Thyroid gland (tissue), 4 donors: ENCODE measurements at regions not wholly inside any gene's neighbourhood (a gene's known extent, or its start where the extent isn't known, plus 50 kb on each side); places are given as distances from the start of the nearest gene placed in this dataset.

ENCODE experiments used
- DNase-seq, 2 donors: peaks; one replicate each; pipeline ENCODE4 v3.0.0-alpha.2; 2019
- H3K27ac ChIP-seq, 3 donors: fragments of 200-600 bp; sonication (generic); 1 replicate in 2 of 3; 2 replicates in 1 of 3; pipeline ENCODE4 v1.5.1; 2016 to 2019; ENCODE audit warnings: mild to moderate bottlenecking in 1 of 3, moderate library complexity in 1 of 3
- H3K27me3 ChIP-seq: fragments of 200-600 bp; sonication (generic); one replicate; pipeline ENCODE4 v1.5.1; 2019
- H3K36me3 ChIP-seq, 2 donors: fragments of 200-600 bp; sonication (generic); one replicate each; pipeline ENCODE4 v1.5.1; 2016 to 2019
- H3K4me1 ChIP-seq, 2 donors: fragments of 200-600 bp; sonication (generic); one replicate each; pipeline ENCODE4 v1.5.1; 2017 to 2019
- H3K4me3 ChIP-seq, 3 donors: fragments of 200-600 bp; sonication (generic); replicated peaks in 1 of 3; 1 replicate in 2 of 3; 2 replicates in 1 of 3; pipeline ENCODE4 v1.5.1; 2016; ENCODE audit warnings: mild to moderate bottlenecking in 1 of 3
- H3K9me3 ChIP-seq: fragments of 200-600 bp; sonication (generic); one replicate; pipeline ENCODE4 v1.5.1; 2017
- POLR2A ChIP-seq, 2 donors: fragments of 450-650 bp; IDR thresholded peaks; one replicate each; pipeline ENCODE4 v1.6.1; 2017; ENCODE audit warnings: antibody characterized with exemption in 2 of 2, mild to moderate bottlenecking in 2 of 2, moderate library complexity in 1 of 2
- WGBS, 2 donors: methylation state at CpG; one replicate each; pipeline ENCODE4 v1.1.5; 2017; 5-methylcytosine and 5-hydroxymethylcytosine counted together
- intact Hi-C: fragments of 100-400 bp; cut with DNase I; formaldehyde crosslinking; loops from one replicate; pipeline ENCODE4 v1.15.1; 2023
- TF ChIP-seq, protein P1 (sequence below), 6 experiments: fragments of 200-600 bp in 3 of 6; fragments of 450-650 bp in 3 of 6; sonication (generic) in 3 of 6; IDR thresholded peaks; one replicate each; pipeline ENCODE4 v1.5.1; 2016 to 2019; ENCODE audit warnings: antibody characterized with exemption in 6 of 6, mild to moderate bottlenecking in 2 of 6, inconsistent platforms in 1 of 6, moderate library complexity in 1 of 6

DNA sequence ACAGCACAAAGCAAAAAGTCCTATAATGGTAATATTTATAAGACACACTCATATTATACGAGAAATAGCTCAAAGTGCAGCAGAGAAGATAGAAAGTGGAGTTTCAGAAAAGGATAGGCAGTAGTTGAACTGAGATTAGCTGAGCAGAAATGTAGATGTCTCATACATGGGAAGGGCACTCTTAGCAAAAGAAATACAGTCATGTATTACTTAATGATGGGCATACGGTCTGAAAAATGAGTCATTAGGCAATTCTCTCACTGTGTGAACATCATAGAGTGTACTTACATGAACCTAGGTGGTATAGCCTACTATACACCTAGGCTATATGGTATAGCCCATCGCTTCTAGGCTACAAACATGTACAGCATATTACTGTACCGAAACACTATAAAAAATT, 671.3 kb downstream of the RPS29 start:
- Histone ChIP-seq H3K4me3 (no peak overlapping the region), H3K27ac (no peak overlapping the region), H3K4me1 (peaks cover 4 to 7% of the 10 kb centered on the region in 2 donors), H3K27me3 (no peaks in the 10 kb centered on the region), H3K9me3 (no peaks in the 10 kb centered on the region), H3K36me3 (no peaks in the 10 kb centered on the region)
- 88 to 89% methylated on average over 4 of the region's 4 CpGs for WGBS, 2 donors
- intact Hi-C loops: no loop called here
- DNase-seq: no peak
- TF ChIP-seq, protein P1, sequence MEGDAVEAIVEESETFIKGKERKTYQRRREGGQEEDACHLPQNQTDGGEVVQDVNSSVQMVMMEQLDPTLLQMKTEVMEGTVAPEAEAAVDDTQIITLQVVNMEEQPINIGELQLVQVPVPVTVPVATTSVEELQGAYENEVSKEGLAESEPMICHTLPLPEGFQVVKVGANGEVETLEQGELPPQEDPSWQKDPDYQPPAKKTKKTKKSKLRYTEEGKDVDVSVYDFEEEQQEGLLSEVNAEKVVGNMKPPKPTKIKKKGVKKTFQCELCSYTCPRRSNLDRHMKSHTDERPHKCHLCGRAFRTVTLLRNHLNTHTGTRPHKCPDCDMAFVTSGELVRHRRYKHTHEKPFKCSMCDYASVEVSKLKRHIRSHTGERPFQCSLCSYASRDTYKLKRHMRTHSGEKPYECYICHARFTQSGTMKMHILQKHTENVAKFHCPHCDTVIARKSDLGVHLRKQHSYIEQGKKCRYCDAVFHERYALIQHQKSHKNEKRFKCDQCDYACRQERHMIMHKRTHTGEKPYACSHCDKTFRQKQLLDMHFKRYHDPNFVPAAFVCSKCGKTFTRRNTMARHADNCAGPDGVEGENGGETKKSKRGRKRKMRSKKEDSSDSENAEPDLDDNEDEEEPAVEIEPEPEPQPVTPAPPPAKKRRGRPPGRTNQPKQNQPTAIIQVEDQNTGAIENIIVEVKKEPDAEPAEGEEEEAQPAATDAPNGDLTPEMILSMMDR (IDR thresholded peaks at IDR 0.05): no peak
- TF ChIP-seq POLR2A (IDR thresholded peaks at IDR 0.05): no peak

DNA sequence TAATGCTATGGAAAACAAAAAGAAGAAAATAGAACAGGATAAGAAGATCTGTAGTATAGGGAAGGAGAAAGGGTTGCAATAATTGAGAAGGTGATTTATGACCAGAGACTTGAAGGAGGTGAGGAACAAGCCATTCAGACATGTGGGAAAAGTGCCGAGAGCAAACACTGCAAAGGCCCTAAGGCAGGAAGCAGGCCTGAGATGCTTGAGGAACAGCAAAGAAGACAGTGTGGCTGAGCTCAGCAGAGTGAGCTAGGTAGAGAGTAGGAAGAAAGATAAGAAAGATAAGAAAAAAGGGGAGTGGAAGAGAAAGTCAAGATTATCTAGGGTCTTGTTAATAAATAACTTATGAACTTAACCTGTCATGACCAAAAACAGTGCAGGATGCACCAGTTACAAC, 671.8 kb downstream of the RPS29 start:
- Histone ChIP-seq H3K36me3 (no peaks in the 10 kb centered on the region), H3K4me3 (no peak overlapping the region), H3K4me1 (peaks cover 4 to 7% of the 10 kb centered on the region in 2 donors), H3K9me3 (no peaks in the 10 kb centered on the region), H3K27me3 (no peaks in the 10 kb centered on the region), H3K27ac (no peak overlapping the region)
- intact Hi-C loops: no loop called here
- no peak for DNase-seq
- TF ChIP-seq POLR2A (IDR thresholded peaks at IDR 0.05): no peak
- TF ChIP-seq, protein P1 (IDR thresholded peaks at IDR 0.05): no peak
- WGBS, 2 donors: 74 to 82% methylated on average over 1 of the region's 1 CpG

DNA sequence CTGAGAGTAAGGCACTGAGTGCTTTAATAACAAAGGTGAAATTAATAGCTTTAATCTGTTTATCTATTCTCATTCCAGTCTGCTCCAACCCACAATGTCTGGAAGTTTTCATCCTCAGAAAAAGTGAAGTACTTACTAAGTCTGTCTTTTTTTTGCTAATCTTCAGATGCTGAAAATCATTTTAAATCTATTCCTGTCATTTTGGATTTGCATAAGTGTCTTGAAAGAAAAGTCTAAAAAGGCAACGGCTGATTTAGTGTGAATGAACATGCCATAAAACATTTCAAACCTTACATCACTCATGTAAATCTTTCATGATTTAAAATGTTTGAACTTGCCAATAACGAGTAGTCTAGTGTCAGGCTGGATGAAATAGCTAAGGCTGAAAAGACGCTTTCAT, 685.6 kb downstream of the RPS29 start:
- TF ChIP-seq POLR2A (IDR thresholded peaks at IDR 0.05): no peak
- TF ChIP-seq, protein P1 (IDR thresholded peaks at IDR 0.05): no peak
- 75 to 86% methylated on average over 3 of the region's 3 CpGs for WGBS, 2 donors
- intact Hi-C loops: no loop called here
- no peak overlapping the region for H3K27ac ChIP-seq
- no peak overlapping the region for H3K4me3 ChIP-seq
- H3K4me1 ChIP-seq: no peaks in the 10 kb centered on the region
- no peaks in the 10 kb centered on the region for H3K9me3 ChIP-seq
- no peaks in the 10 kb centered on the region for H3K27me3 ChIP-seq
- no peak for DNase-seq
- H3K36me3 ChIP-seq: no peaks in the 10 kb centered on the region

DNA sequence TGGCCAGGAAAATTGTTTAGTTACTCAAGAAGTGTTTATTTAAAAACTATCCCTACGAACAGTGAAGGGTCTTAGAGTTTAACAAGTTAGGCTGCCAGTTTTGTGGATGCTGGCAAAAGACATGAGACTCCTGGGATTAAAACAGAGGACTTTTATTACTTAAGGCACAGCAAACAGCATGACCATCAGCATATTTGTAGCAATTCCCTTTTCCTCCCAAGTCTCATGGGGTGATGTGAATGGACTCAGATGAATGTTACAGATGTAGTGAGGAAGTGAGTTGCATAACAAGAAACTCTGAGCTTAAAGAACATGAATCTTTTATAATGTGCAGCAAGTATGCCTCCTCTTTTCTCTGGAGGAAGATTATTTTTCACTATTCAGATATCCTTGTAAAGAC, 695.8 kb downstream of the RPS29 start:
- no peak for TF ChIP-seq POLR2A (IDR thresholded peaks at IDR 0.05)
- TF ChIP-seq, protein P1 (IDR thresholded peaks at IDR 0.05): no peak
- 41 to 59% methylated on average over 1 of the region's 1 CpG for WGBS, 2 donors

DNA sequence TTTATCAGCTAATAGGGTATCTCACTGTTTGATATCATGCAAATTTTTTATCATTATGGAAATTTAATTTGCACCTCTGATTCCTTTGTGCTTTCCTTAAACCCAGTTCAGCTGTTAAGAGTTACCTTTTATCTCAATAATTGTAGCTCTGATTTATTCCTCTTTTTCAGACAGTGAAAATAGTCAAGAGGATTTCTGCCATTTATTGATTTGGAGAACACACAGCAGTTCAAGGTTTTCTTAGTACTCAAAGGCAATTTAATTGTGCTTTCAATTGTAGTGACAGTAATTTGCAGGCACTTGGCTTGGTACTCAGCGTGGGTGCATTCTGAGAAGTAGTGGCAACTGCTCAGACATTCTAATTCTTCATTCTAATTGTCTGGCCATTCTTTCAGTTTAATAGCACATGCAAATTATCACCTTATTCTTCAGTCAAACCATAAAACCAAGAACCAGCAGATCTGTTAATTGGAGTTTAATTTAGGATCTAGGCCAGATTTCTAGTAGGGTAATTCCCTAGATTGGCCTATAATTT, 709.3 kb downstream of the RPS29 start:
- Histone ChIP-seq H3K9me3 (no peaks in the 10 kb centered on the region), H3K4me3 (no peak overlapping the region), H3K27ac (no peak overlapping the region), H3K4me1 (no peaks in the 10 kb centered on the region), H3K27me3 (no peaks in the 10 kb centered on the region), H3K36me3 (no peaks in the 10 kb centered on the region)
- intact Hi-C loops: no loop called here
- no peak for DNase-seq
- no peak for TF ChIP-seq POLR2A (IDR thresholded peaks at IDR 0.05)
- TF ChIP-seq, protein P1 (IDR thresholded peaks at IDR 0.05): no peak
- WGBS, 2 donors: 72 to 79% methylated on average over 1 of the region's 1 CpG

More for the DNA sequence above, 695.8 kb downstream of the RPS29 start:
- H3K4me3 ChIP-seq: no peak overlapping the region
- H3K36me3 ChIP-seq: no peaks in the 10 kb centered on the region
- DNase-seq: no peak
- no peak overlapping the region for H3K27ac ChIP-seq
- H3K9me3 ChIP-seq: no peaks in the 10 kb centered on the region
- intact Hi-C loops: no loop called here
- H3K4me1 ChIP-seq: no peaks in the 10 kb centered on the region
- no peaks in the 10 kb centered on the region for H3K27me3 ChIP-seq
